Ramos (cell line): ENCODE measurements at regions not wholly inside any gene's neighbourhood (a gene's known extent, or its start where the extent isn't known, plus 50 kb on each side); places are given as distances from the start of the nearest gene placed in this dataset.

ENCODE experiments used
- in situ Hi-C: fragments of 300-500 bp; cut with MboI; formaldehyde crosslinking; loops from one replicate; pipeline ENCODE4 v1.14.3; 2022; ENCODE audit warnings: low sequenced_read_pairs; ENCODE audit not compliant: unreplicated experiment

DNA sequence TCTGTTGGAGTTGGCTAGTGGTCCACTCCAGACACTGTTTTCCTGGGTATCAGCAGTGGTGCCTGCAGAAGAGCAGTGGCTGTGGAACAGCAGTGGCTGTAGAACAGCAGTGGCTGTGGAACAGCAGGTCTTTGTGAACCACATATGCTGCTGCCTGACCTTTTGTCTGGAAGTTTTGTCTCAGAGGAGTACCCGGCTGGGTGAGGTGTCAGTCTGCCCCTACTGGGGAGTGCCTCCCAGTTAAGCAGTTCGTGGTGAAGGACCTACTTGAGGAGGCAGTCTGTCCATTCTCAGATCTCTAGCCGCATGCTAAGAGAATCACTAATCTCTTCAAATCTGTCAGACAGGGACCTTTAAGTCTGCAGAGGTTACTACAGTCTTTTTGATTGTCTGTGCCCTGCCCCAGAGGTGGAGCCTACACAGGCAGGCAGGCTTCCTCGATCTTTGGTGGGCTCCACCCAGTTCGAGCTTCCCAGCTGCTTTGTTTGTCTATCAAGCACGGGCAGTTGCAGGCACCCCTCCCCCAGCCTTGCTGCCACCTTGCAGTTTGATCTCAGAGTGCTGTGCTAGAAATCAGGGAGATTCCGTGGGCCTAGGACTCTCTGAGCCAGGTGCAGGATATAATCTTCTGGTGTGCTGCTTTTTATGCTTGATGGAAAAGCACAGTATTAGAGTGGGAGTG lies 89.1 kb upstream of the TRIM48 start:
- in situ Hi-C loops: loop anchor here (25.0 kb wide), 1 partner anchor 461 kb away; the partner anchor contains the start of gene OR4A5
